ENCODE measurements at regions not wholly inside any gene's neighbourhood (a gene's known extent, or its start where the extent isn't known, plus 50 kb on each side); places are given as distances from the start of the nearest gene placed in this dataset.

- Histone ChIP-seq H3K9ac (ENCODE audit: low read length) (no peak overlapping the region), H4K20me1 (ENCODE audit: low read depth, low read length) (no peaks in the 10 kb centered on the region), H3K4me3 (ENCODE audit: insufficient read depth, low read length, poor library complexity, severe bottlenecking) (no peak overlapping the region), H3K27me3 (ENCODE audit: low read length) (no peaks in the 10 kb centered on the region), H3F3A (ENCODE audit: insufficient read depth) (no peaks in the 10 kb centered on the region), H3K27ac (ENCODE audit: low read depth, low read length) (no peak overlapping the region), H3K36me3 (ENCODE audit: low read length) (no peaks in the 10 kb centered on the region), H3K79me2 (ENCODE audit: insufficient read depth, low read length) (no peaks in the 10 kb centered on the region), H3K9me3 (ENCODE audit: insufficient read depth, low read length) (no peaks in the 10 kb centered on the region), H2AFZ (ENCODE audit: low read depth, low read length, severe bottlenecking) (no peak overlapping the region), H3K9me2 (replicated peaks; ENCODE audit: insufficient read depth, low read length) (no peaks in the 10 kb centered on the region), H3K4me2 (ENCODE audit: low read depth, low read length, poor library complexity, severe bottlenecking) (no peak overlapping the region)
- TF ChIP-seq CTCF (IDR thresholded peaks at IDR 0.05; ENCODE audit: insufficient read depth, low read length, poor library complexity, severe bottlenecking), result no peak
- no peak for TF ChIP-seq EZH2phosphoT487 (conservative IDR thresholded peaks at IDR 0.05; ENCODE audit: low read length)
Measured at GRCh38 chr2:238716171-238716570, 131.7 kb upstream of the TWIST2 start.

GRCh38 chr2:238716585-238716984 lies 131.3 kb upstream of the TWIST2 start:
- no peaks in the 10 kb centered on the region for H3F3A ChIP-seq (ENCODE audit: insufficient read depth)
- no peaks in the 10 kb centered on the region for H3K79me2 ChIP-seq (ENCODE audit: insufficient read depth, low read length)
- H3K9ac ChIP-seq (ENCODE audit: low read length), result no peak overlapping the region
- H3K4me2 ChIP-seq (ENCODE audit: low read depth, low read length, poor library complexity, severe bottlenecking), result no peak overlapping the region
- H2AFZ ChIP-seq (ENCODE audit: low read depth, low read length, severe bottlenecking), result no peak overlapping the region
- no peak overlapping the region for H3K4me3 ChIP-seq (ENCODE audit: insufficient read depth, low read length, poor library complexity, severe bottlenecking)
- no peaks in the 10 kb centered on the region for H4K20me1 ChIP-seq (ENCODE audit: low read depth, low read length)
- 0 out of 2 replicates have a peak, but pooled peaks cover under 1% of the 10 kb centered on the region for H3K9me3 ChIP-seq (ENCODE audit: insufficient read depth, low read length)
- H3K9me2 ChIP-seq (replicated peaks; ENCODE audit: insufficient read depth, low read length), result no peaks in the 10 kb centered on the region
- no peaks in the 10 kb centered on the region for H3K27me3 ChIP-seq (ENCODE audit: low read length)
- H3K36me3 ChIP-seq (ENCODE audit: low read length), result no peaks in the 10 kb centered on the region
- H3K27ac ChIP-seq (ENCODE audit: low read depth, low read length), result no peak overlapping the region
- TF ChIP-seq EZH2phosphoT487 (conservative IDR thresholded peaks at IDR 0.05; ENCODE audit: low read length) (no peak), CTCF (IDR thresholded peaks at IDR 0.05; ENCODE audit: insufficient read depth, low read length, poor library complexity, severe bottlenecking) (no peak)

GRCh38 chr2:238717084-238717483 lies 130.8 kb upstream of the TWIST2 start:
- Histone ChIP-seq H3K27me3 (ENCODE audit: low read length) (no peaks in the 10 kb centered on the region), H3K9ac (ENCODE audit: low read length) (no peak overlapping the region), H2AFZ (ENCODE audit: low read depth, low read length, severe bottlenecking) (no peak overlapping the region), H3K9me2 (replicated peaks; ENCODE audit: insufficient read depth, low read length) (no peaks in the 10 kb centered on the region), H3K4me2 (ENCODE audit: low read depth, low read length, poor library complexity, severe bottlenecking) (no peak overlapping the region), H3K4me3 (ENCODE audit: insufficient read depth, low read length, poor library complexity, severe bottlenecking) (no peak overlapping the region), H3K9me3 (ENCODE audit: insufficient read depth, low read length) (0 out of 2 replicates have a peak, but pooled peaks cover 4% of the 10 kb centered on the region), H3K27ac (ENCODE audit: low read depth, low read length) (no peak overlapping the region), H3K36me3 (ENCODE audit: low read length) (no peaks in the 10 kb centered on the region), H3K79me2 (ENCODE audit: insufficient read depth, low read length) (no peaks in the 10 kb centered on the region), H3F3A (ENCODE audit: insufficient read depth) (no peaks in the 10 kb centered on the region), H4K20me1 (ENCODE audit: low read depth, low read length) (no peaks in the 10 kb centered on the region)
- TF ChIP-seq EZH2phosphoT487 (conservative IDR thresholded peaks at IDR 0.05; ENCODE audit: low read length), result no peak
- TF ChIP-seq CTCF (IDR thresholded peaks at IDR 0.05; ENCODE audit: insufficient read depth, low read length, poor library complexity, severe bottlenecking), result no peak
